H1 (cell line): ENCODE measurements at regions not wholly inside any gene's neighbourhood (a gene's known extent, or its start where the extent isn't known, plus 50 kb on each side); places are given as distances from the start of the nearest gene placed in this dataset.

Source experiments
- CTCF ChIA-PET: fragments of 300-600 bp; sonication (Branson Sonifier 250); formaldehyde crosslinking; loops from one replicate; lab custom pipeline; 2021; ENCODE audit not compliant: partially characterized antibody; lab: Charles Lee
- POLR2A ChIA-PET: fragments of 300-600 bp; sonication (Branson Sonifier 250); formaldehyde crosslinking; loops from one replicate; lab custom pipeline; 2021; ENCODE audit warnings: inconsistent platforms; ENCODE audit not compliant: partially characterized antibody; lab: Charles Lee
- DNase-seq, 2 experiments: peaks; one replicate each; pipeline versions ENCODE4 v3.0.0 to v3.0.0-alpha.2; 2010 to 2022; ENCODE audit warnings: low spot score in 2 of 2, low read depth in 1 of 2, mixed read lengths in 1 of 2
- FAIRE-seq: peaks from 2 replicates; lab custom pipeline; 2011; peaks lifted over from hg19 to GRCh38; lab: Jason Lieb, UNC
- H2AFZ ChIP-seq: 2 replicates; pipeline ENCODE4 v1.8.1; 2012; ENCODE audit warnings: low read length, inconsistent platforms
- H2AK5ac ChIP-seq: 2 replicates; pipeline ENCODE4 v1.6.1; 2013; ENCODE audit warnings: low read depth, low read length
- H2BK120ac ChIP-seq: replicated peaks from 2 replicates; pipeline ENCODE3; 2013; ENCODE audit warnings: low read depth, low read length, inconsistent platforms
- H2BK12ac ChIP-seq: 2 replicates; pipeline ENCODE4 v1.6.1; 2013; ENCODE audit warnings: low read depth, low read length
- H2BK15ac ChIP-seq: 2 replicates; pipeline ENCODE4 v1.6.1; 2013; ENCODE audit warnings: low read length
- H2BK20ac ChIP-seq: 2 replicates; pipeline ENCODE4 v1.6.1; 2013; ENCODE audit warnings: low read length
- H2BK5ac ChIP-seq: 2 replicates; pipeline ENCODE4 v1.6.1; 2013; ENCODE audit warnings: low read depth, low read length
- H3K14ac ChIP-seq: 2 replicates; pipeline ENCODE4 v1.6.1; 2013; ENCODE audit warnings: inconsistent platforms; ENCODE audit not compliant: insufficient read length
- H3K18ac ChIP-seq: 2 replicates; pipeline ENCODE4 v1.6.1; 2013; ENCODE audit warnings: low read length; ENCODE audit errors: extremely low read depth
- H3K23ac ChIP-seq: 2 replicates; pipeline ENCODE4 v1.6.1; 2013; ENCODE audit warnings: inconsistent platforms; ENCODE audit not compliant: insufficient read length
- H3K23me2 ChIP-seq: 2 replicates; pipeline ENCODE4 v1.6.1; 2013; ENCODE audit warnings: low read depth, low read length
- H3K27ac ChIP-seq: 2 replicates; pipeline ENCODE4 v1.6.1; 2011; ENCODE audit warnings: low read depth, low read length, inconsistent platforms
- H3K27me3 ChIP-seq, 4 experiments: replicated peaks in 1 of 4; 1 replicate in 1 of 4; 2 replicates in 3 of 4; pipeline versions ENCODE4 v1.6.1 to v1.8.1; 2011 to 2013; ENCODE audit warnings: low read length in 3 of 4, mild to moderate bottlenecking in 3 of 4, inconsistent platforms in 2 of 4, mixed read lengths in 2 of 4, moderate library complexity in 1 of 4; ENCODE audit not compliant: control insufficient read depth in 3 of 4, insufficient read depth in 3 of 4; ENCODE audit errors: extremely low read depth in 1 of 4
- H3K36me3 ChIP-seq, 4 experiments: 2 replicates each; pipeline versions ENCODE4 v1.6.1 to v1.8.1; 2011 to 2013; ENCODE audit warnings: mild to moderate bottlenecking in 4 of 4, low read length in 3 of 4, moderate library complexity in 2 of 4, control low read depth in 1 of 4, inconsistent platforms in 1 of 4; ENCODE audit not compliant: insufficient read depth in 4 of 4, control insufficient read depth in 2 of 4
- H3K4ac ChIP-seq: replicated peaks from 2 replicates; pipeline ENCODE3; 2013; ENCODE audit warnings: low read length, low read depth, mixed read lengths, inconsistent platforms; ENCODE audit not compliant: insufficient read length
- H3K4me1 ChIP-seq, 4 experiments: replicated peaks in 1 of 4; 1 replicate in 1 of 4; 2 replicates in 3 of 4; pipeline versions ENCODE4 v1.6.1 to v1.8.1; 2011 to 2013; ENCODE audit warnings: low read length in 3 of 4, inconsistent platforms in 2 of 4, mixed read lengths in 1 of 4; ENCODE audit not compliant: insufficient read depth in 4 of 4, control insufficient read depth in 3 of 4
- H3K4me2 ChIP-seq, 2 experiments: 2 replicates each; pipeline versions ENCODE4 v1.6.1 to v1.8.1; 2011 to 2013; ENCODE audit warnings: low read depth in 2 of 2, low read length in 2 of 2, control low read depth in 1 of 2, inconsistent platforms in 1 of 2, mild to moderate bottlenecking in 1 of 2; ENCODE audit not compliant: insufficient read depth in 1 of 2
- H3K4me3 ChIP-seq, 4 experiments: fragments of 200-600, 300-600 bp in 1 of 4; sonication (generic), shearing (Covaris generic), sonication (Bioruptor Twin) in 1 of 4; 2 replicates each; pipeline versions ENCODE4 v1.5.1 to v1.8.1; 2011 to 2016; ENCODE audit warnings: low read length in 4 of 4, low read depth in 3 of 4, control low read depth in 2 of 4, inconsistent platforms in 2 of 4, mild to moderate bottlenecking in 2 of 4, mixed read lengths in 1 of 4, moderate library complexity in 1 of 4; ENCODE audit not compliant: insufficient read depth in 2 of 4; ENCODE audit errors: extremely low read depth in 1 of 4
- H3K56ac ChIP-seq: replicated peaks from 2 replicates; pipeline ENCODE3; 2013; ENCODE audit warnings: low read depth, mild to moderate bottlenecking, mixed read lengths, low read length, inconsistent platforms; ENCODE audit not compliant: insufficient read length
- H3K79me1 ChIP-seq: 2 replicates; pipeline ENCODE4 v1.6.1; 2013; ENCODE audit warnings: low read depth, low read length, control low read depth
- H3K79me2 ChIP-seq, 2 experiments: 2 replicates each; pipeline versions ENCODE4 v1.6.1 to v1.8.1; 2012 to 2013; ENCODE audit warnings: low read length in 2 of 2, mild to moderate bottlenecking in 2 of 2, inconsistent platforms in 1 of 2; ENCODE audit not compliant: insufficient read depth in 2 of 2, control insufficient read depth in 1 of 2
- H3K9ac ChIP-seq, 4 experiments: replicated peaks in 1 of 4; 1 replicate in 1 of 4; 2 replicates in 3 of 4; pipeline versions ENCODE4 v1.6.1 to v1.8.1; 2011 to 2013; ENCODE audit warnings: low read depth in 3 of 4, low read length in 3 of 4, control low read depth in 2 of 4, mild to moderate bottlenecking in 2 of 4, moderate library complexity in 2 of 4, inconsistent platforms in 1 of 4; ENCODE audit errors: extremely low read depth in 1 of 4
- H3K9me3 ChIP-seq, 2 experiments: 2 replicates each; pipeline versions ENCODE4 v1.6.1 to v1.8.1; 2012 to 2013; ENCODE audit warnings: mild to moderate bottlenecking in 2 of 2, moderate library complexity in 2 of 2, control low read depth in 1 of 2, inconsistent platforms in 1 of 2, low read depth in 1 of 2, low read length in 1 of 2, mixed read lengths in 1 of 2; ENCODE audit not compliant: insufficient read depth in 2 of 2
- H4K20me1 ChIP-seq, 2 experiments: replicated peaks in 1 of 2; 2 replicates each; pipeline versions ENCODE3 to v1.8.1; 2011 to 2013; ENCODE audit warnings: inconsistent platforms in 2 of 2, low read length in 2 of 2, mild to moderate bottlenecking in 1 of 2; ENCODE audit not compliant: insufficient read depth in 2 of 2, control insufficient read depth in 1 of 2
- H4K5ac ChIP-seq: 2 replicates; pipeline ENCODE4 v1.6.1; 2013; ENCODE audit warnings: low read length, low read depth, mixed read lengths, inconsistent platforms; ENCODE audit not compliant: insufficient read length
- H4K8ac ChIP-seq: 2 replicates; pipeline ENCODE4 v1.8.0; 2013; ENCODE audit warnings: mild to moderate bottlenecking, moderate library complexity, low read length, inconsistent platforms; ENCODE audit not compliant: insufficient read depth; ENCODE audit errors: extremely low read depth
- H4K91ac ChIP-seq: replicated peaks from 2 replicates; pipeline ENCODE3; 2013; ENCODE audit warnings: low read length, mixed read lengths, inconsistent platforms; ENCODE audit not compliant: insufficient read length
- ASH2L ChIP-seq: fragments of 200-600, 300-600 bp; sonication (generic); IDR thresholded peaks from one replicate; pipeline ENCODE4 v1.7.1; 2017; ENCODE audit warnings: low read length
- ATF2 ChIP-seq: IDR thresholded peaks from 2 replicates; pipeline ENCODE4 v1.6.1; 2012; ENCODE audit warnings: low read length, inconsistent platforms
- BACH1 ChIP-seq: IDR thresholded peaks from 2 replicates; pipeline ENCODE4 v1.6.1; 2012; ENCODE audit warnings: low read length, improper control_type of control experiment
- HDAC2 ChIP-seq, 2 experiments: fragments of 300-600 bp in 1 of 2; sonication (generic) in 1 of 2; IDR thresholded peaks; 2 replicates each; pipeline ENCODE4 v1.6.1; 2011 to 2012; ENCODE audit warnings: low read depth in 2 of 2, low read length in 2 of 2, mild to moderate bottlenecking in 2 of 2, moderate library complexity in 2 of 2, borderline replicate concordance in 1 of 2, inconsistent platforms in 1 of 2
- KDM1A ChIP-seq: fragments of 200-600, 300-600 bp; sonication (generic); IDR thresholded peaks from 2 replicates; pipeline ENCODE4 v1.7.1; 2016; ENCODE audit warnings: mild to moderate bottlenecking, low read length, borderline replicate concordance
- KDM5A ChIP-seq: fragments of 200-600 bp; IDR thresholded peaks from 2 replicates; pipeline ENCODE4 v1.7.1; 2012; ENCODE audit warnings: mild to moderate bottlenecking, low read length, inconsistent platforms, mixed read lengths
- POU5F1 ChIP-seq: IDR thresholded peaks from 2 replicates; pipeline ENCODE4 v1.6.1; 2011; ENCODE audit warnings: low read depth, mild to moderate bottlenecking, low read length, moderate library complexity
- RNF2 ChIP-seq: fragments of 200-900, 300-1000 bp; sonication (generic); IDR thresholded peaks from 2 replicates; pipeline ENCODE4 v1.7.1; 2016; ENCODE audit warnings: borderline replicate concordance, low read depth, mild to moderate bottlenecking, antibody characterized with exemption, low read length; ENCODE audit not compliant: poor library complexity, severe bottlenecking; ENCODE audit errors: missing control alignments
- SIRT6 ChIP-seq: IDR thresholded peaks from one replicate; pipeline ENCODE4 v1.7.1; 2012; ENCODE audit warnings: low read length, inconsistent platforms
- SP4 ChIP-seq: IDR thresholded peaks from 2 replicates; pipeline ENCODE4 v1.6.1; 2012; ENCODE audit warnings: low read length, inconsistent platforms
- TCF12 ChIP-seq: IDR thresholded peaks from 2 replicates; pipeline ENCODE4 v1.6.1; 2011; ENCODE audit warnings: low read depth, mild to moderate bottlenecking, low read length
- WGBS, 2 experiments: shearing (Covaris generic) in 1 of 2; methylation state at CpG; one replicate each; pipeline versions ENCODE4 v1.1.6 to v1.1.7; 2013 to 2015; ENCODE audit warnings: low lambda C conversion rate in 2 of 2, mixed read lengths in 2 of 2, inconsistent platforms in 1 of 2, low coverage in 1 of 2, missing lambda C conversion rate in 1 of 2; ENCODE audit not compliant: insufficient replicate concordance in 2 of 2, insufficient coverage in 1 of 2, insufficient read length in 1 of 2; ENCODE audit errors: extremely low coverage in 1 of 2, missing lambda C conversion rate in 1 of 2; 5-methylcytosine and 5-hydroxymethylcytosine counted together
- TF ChIP-seq, protein P1 (sequence below): IDR thresholded peaks from 2 replicates; pipeline ENCODE4 v1.6.1; 2011; ENCODE audit warnings: low read depth, mild to moderate bottlenecking, low read length; ENCODE audit not compliant: insufficient read depth

GRCh38 chr3:80010021-80010571, 242.3 kb upstream of the ROBO1 start:
- Histone ChIP-seq H3K4me1 (peaks cover 0 to 3% (median 0%) of the 10 kb centered on the region in 4 experiments; a peak in 2 of 7 replicates), H4K8ac (no peak overlapping the region), H3K9ac (no peak overlapping the region), H3K4me3 (no peak overlapping the region), H4K5ac (no peak overlapping the region), H3K27ac (no peak overlapping the region), H3K4ac (no peak overlapping the region), H3K9me3 (no peaks in the 10 kb centered on the region), H3K23ac (no peak overlapping the region), H3K27me3 (no peaks in the 10 kb centered on the region), H4K91ac (no peak overlapping the region), H3K56ac (no peak overlapping the region), H3K36me3 (no peaks in the 10 kb centered on the region), H3K79me2 (no peaks in the 10 kb centered on the region), H3K79me1 (no peaks in the 10 kb centered on the region), H4K20me1 (no peaks in the 10 kb centered on the region), H3K14ac (no peak overlapping the region), H3K4me2 (no peak overlapping the region), H2AK5ac (no peak overlapping the region), H2BK12ac (no peak overlapping the region), H2AFZ (no peak overlapping the region), H2BK120ac (no peak overlapping the region), H2BK20ac (no peak overlapping the region), H3K23me2 (no peaks in the 10 kb centered on the region), H3K18ac (no peak overlapping the region), H2BK15ac (no peak overlapping the region), H2BK5ac (no peak overlapping the region)
- FAIRE-seq = no peak
- POLR2A ChIA-PET = no interaction called here
- no peak for DNase-seq
- CTCF ChIA-PET = no interaction called here
- WGBS, 2 experiments = 92% methylated on average over 2 of the region's 2 CpGs; no CpG with 5 or more reads in 1 of the 2 experiments
- no peak for TF ChIP-seq BACH1
- TF ChIP-seq SIRT6 = no peak
- TF ChIP-seq POU5F1 = no peak
- no peak for TF ChIP-seq KDM1A
- TF ChIP-seq ASH2L = no peak
- TF ChIP-seq KDM5A = no peak
- no peak for TF ChIP-seq SP4
- no peak for TF ChIP-seq ATF2
- TF ChIP-seq RNF2 = no peak
- no peak for TF ChIP-seq HDAC2 (IDR thresholded peaks at IDR 0.05; ENCODE audit: borderline replicate concordance in 1 of 2, low read depth in 2 of 2, low read length in 2 of 2)
- TF ChIP-seq, protein P1, sequence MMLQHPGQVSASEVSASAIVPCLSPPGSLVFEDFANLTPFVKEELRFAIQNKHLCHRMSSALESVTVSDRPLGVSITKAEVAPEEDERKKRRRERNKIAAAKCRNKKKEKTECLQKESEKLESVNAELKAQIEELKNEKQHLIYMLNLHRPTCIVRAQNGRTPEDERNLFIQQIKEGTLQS = no peak
- TF ChIP-seq TCF12 = no peak
